H1 (cell line): ENCODE measurements at regions not wholly inside any gene's neighbourhood (a gene's known extent, or its start where the extent isn't known, plus 50 kb on each side); places are given as distances from the start of the nearest gene placed in this dataset.

ENCODE experiments used
- CTCF ChIA-PET: fragments of 300-600 bp; sonication (Branson Sonifier 250); formaldehyde crosslinking; loops from one replicate; lab custom pipeline; 2021; ENCODE audit not compliant: partially characterized antibody; lab: Charles Lee
- POLR2A ChIA-PET: fragments of 300-600 bp; sonication (Branson Sonifier 250); formaldehyde crosslinking; loops from one replicate; lab custom pipeline; 2021; ENCODE audit warnings: inconsistent platforms; ENCODE audit not compliant: partially characterized antibody; lab: Charles Lee
- DNase-seq, 2 experiments: peaks; one replicate each; pipeline versions ENCODE4 v3.0.0 to v3.0.0-alpha.2; 2010 to 2022; ENCODE audit warnings: low spot score in 2 of 2, low read depth in 1 of 2, mixed read lengths in 1 of 2
- FAIRE-seq: peaks from 2 replicates; lab custom pipeline; 2011; peaks lifted over from hg19 to GRCh38; lab: Jason Lieb, UNC
- H2AFZ ChIP-seq: 2 replicates; pipeline ENCODE4 v1.8.1; 2012; ENCODE audit warnings: low read length, inconsistent platforms
- H2AK5ac ChIP-seq: 2 replicates; pipeline ENCODE4 v1.6.1; 2013; ENCODE audit warnings: low read depth, low read length
- H2BK120ac ChIP-seq: replicated peaks from 2 replicates; pipeline ENCODE3; 2013; ENCODE audit warnings: low read depth, low read length, inconsistent platforms
- H2BK12ac ChIP-seq: 2 replicates; pipeline ENCODE4 v1.6.1; 2013; ENCODE audit warnings: low read depth, low read length
- H2BK15ac ChIP-seq: 2 replicates; pipeline ENCODE4 v1.6.1; 2013; ENCODE audit warnings: low read length
- H2BK20ac ChIP-seq: 2 replicates; pipeline ENCODE4 v1.6.1; 2013; ENCODE audit warnings: low read length
- H2BK5ac ChIP-seq: 2 replicates; pipeline ENCODE4 v1.6.1; 2013; ENCODE audit warnings: low read depth, low read length
- H3K14ac ChIP-seq: 2 replicates; pipeline ENCODE4 v1.6.1; 2013; ENCODE audit warnings: inconsistent platforms; ENCODE audit not compliant: insufficient read length
- H3K18ac ChIP-seq: 2 replicates; pipeline ENCODE4 v1.6.1; 2013; ENCODE audit warnings: low read length; ENCODE audit errors: extremely low read depth
- H3K23ac ChIP-seq: 2 replicates; pipeline ENCODE4 v1.6.1; 2013; ENCODE audit warnings: inconsistent platforms; ENCODE audit not compliant: insufficient read length
- H3K23me2 ChIP-seq: 2 replicates; pipeline ENCODE4 v1.6.1; 2013; ENCODE audit warnings: low read depth, low read length
- H3K27ac ChIP-seq: 2 replicates; pipeline ENCODE4 v1.6.1; 2011; ENCODE audit warnings: low read depth, low read length, inconsistent platforms
- H3K27me3 ChIP-seq, 4 experiments: replicated peaks in 1 of 4; 1 replicate in 1 of 4; 2 replicates in 3 of 4; pipeline versions ENCODE4 v1.6.1 to v1.8.1; 2011 to 2013; ENCODE audit warnings: low read length in 3 of 4, mild to moderate bottlenecking in 3 of 4, inconsistent platforms in 2 of 4, mixed read lengths in 2 of 4, moderate library complexity in 1 of 4; ENCODE audit not compliant: control insufficient read depth in 3 of 4, insufficient read depth in 3 of 4; ENCODE audit errors: extremely low read depth in 1 of 4
- H3K36me3 ChIP-seq, 4 experiments: 2 replicates each; pipeline versions ENCODE4 v1.6.1 to v1.8.1; 2011 to 2013; ENCODE audit warnings: mild to moderate bottlenecking in 4 of 4, low read length in 3 of 4, moderate library complexity in 2 of 4, control low read depth in 1 of 4, inconsistent platforms in 1 of 4; ENCODE audit not compliant: insufficient read depth in 4 of 4, control insufficient read depth in 2 of 4
- H3K4ac ChIP-seq: replicated peaks from 2 replicates; pipeline ENCODE3; 2013; ENCODE audit warnings: low read length, low read depth, mixed read lengths, inconsistent platforms; ENCODE audit not compliant: insufficient read length
- H3K4me1 ChIP-seq, 4 experiments: replicated peaks in 1 of 4; 1 replicate in 1 of 4; 2 replicates in 3 of 4; pipeline versions ENCODE4 v1.6.1 to v1.8.1; 2011 to 2013; ENCODE audit warnings: low read length in 3 of 4, inconsistent platforms in 2 of 4, mixed read lengths in 1 of 4; ENCODE audit not compliant: insufficient read depth in 4 of 4, control insufficient read depth in 3 of 4
- H3K4me2 ChIP-seq, 2 experiments: 2 replicates each; pipeline versions ENCODE4 v1.6.1 to v1.8.1; 2011 to 2013; ENCODE audit warnings: low read depth in 2 of 2, low read length in 2 of 2, control low read depth in 1 of 2, inconsistent platforms in 1 of 2, mild to moderate bottlenecking in 1 of 2; ENCODE audit not compliant: insufficient read depth in 1 of 2
- H3K4me3 ChIP-seq, 4 experiments: fragments of 200-600, 300-600 bp in 1 of 4; sonication (generic), shearing (Covaris generic), sonication (Bioruptor Twin) in 1 of 4; 2 replicates each; pipeline versions ENCODE4 v1.5.1 to v1.8.1; 2011 to 2016; ENCODE audit warnings: low read length in 4 of 4, low read depth in 3 of 4, control low read depth in 2 of 4, inconsistent platforms in 2 of 4, mild to moderate bottlenecking in 2 of 4, mixed read lengths in 1 of 4, moderate library complexity in 1 of 4; ENCODE audit not compliant: insufficient read depth in 2 of 4; ENCODE audit errors: extremely low read depth in 1 of 4
- H3K56ac ChIP-seq: replicated peaks from 2 replicates; pipeline ENCODE3; 2013; ENCODE audit warnings: low read depth, mild to moderate bottlenecking, mixed read lengths, low read length, inconsistent platforms; ENCODE audit not compliant: insufficient read length
- H3K79me1 ChIP-seq: 2 replicates; pipeline ENCODE4 v1.6.1; 2013; ENCODE audit warnings: low read depth, low read length, control low read depth
- H3K79me2 ChIP-seq, 2 experiments: 2 replicates each; pipeline versions ENCODE4 v1.6.1 to v1.8.1; 2012 to 2013; ENCODE audit warnings: low read length in 2 of 2, mild to moderate bottlenecking in 2 of 2, inconsistent platforms in 1 of 2; ENCODE audit not compliant: insufficient read depth in 2 of 2, control insufficient read depth in 1 of 2
- H3K9ac ChIP-seq, 4 experiments: replicated peaks in 1 of 4; 1 replicate in 1 of 4; 2 replicates in 3 of 4; pipeline versions ENCODE4 v1.6.1 to v1.8.1; 2011 to 2013; ENCODE audit warnings: low read depth in 3 of 4, low read length in 3 of 4, control low read depth in 2 of 4, mild to moderate bottlenecking in 2 of 4, moderate library complexity in 2 of 4, inconsistent platforms in 1 of 4; ENCODE audit errors: extremely low read depth in 1 of 4
- H3K9me3 ChIP-seq, 2 experiments: 2 replicates each; pipeline versions ENCODE4 v1.6.1 to v1.8.1; 2012 to 2013; ENCODE audit warnings: mild to moderate bottlenecking in 2 of 2, moderate library complexity in 2 of 2, control low read depth in 1 of 2, inconsistent platforms in 1 of 2, low read depth in 1 of 2, low read length in 1 of 2, mixed read lengths in 1 of 2; ENCODE audit not compliant: insufficient read depth in 2 of 2
- H4K20me1 ChIP-seq, 2 experiments: replicated peaks in 1 of 2; 2 replicates each; pipeline versions ENCODE3 to v1.8.1; 2011 to 2013; ENCODE audit warnings: inconsistent platforms in 2 of 2, low read length in 2 of 2, mild to moderate bottlenecking in 1 of 2; ENCODE audit not compliant: insufficient read depth in 2 of 2, control insufficient read depth in 1 of 2
- H4K5ac ChIP-seq: 2 replicates; pipeline ENCODE4 v1.6.1; 2013; ENCODE audit warnings: low read length, low read depth, mixed read lengths, inconsistent platforms; ENCODE audit not compliant: insufficient read length
- H4K8ac ChIP-seq: 2 replicates; pipeline ENCODE4 v1.8.0; 2013; ENCODE audit warnings: mild to moderate bottlenecking, moderate library complexity, low read length, inconsistent platforms; ENCODE audit not compliant: insufficient read depth; ENCODE audit errors: extremely low read depth
- H4K91ac ChIP-seq: replicated peaks from 2 replicates; pipeline ENCODE3; 2013; ENCODE audit warnings: low read length, mixed read lengths, inconsistent platforms; ENCODE audit not compliant: insufficient read length
- ATF3 ChIP-seq: IDR thresholded peaks from 2 replicates; pipeline ENCODE4 v1.6.1; 2011; ENCODE audit warnings: low read depth, mild to moderate bottlenecking, low read length; ENCODE audit not compliant: insufficient read depth
- E2F6 ChIP-seq: IDR thresholded peaks from 2 replicates; pipeline ENCODE4 v1.6.1; 2012; ENCODE audit warnings: inconsistent platforms
- EP300 ChIP-seq, 2 experiments: IDR thresholded peaks; 1 replicate in 1 of 2; 2 replicates in 1 of 2; pipeline ENCODE4 v1.6.1; 2011 to 2012; ENCODE audit warnings: low read depth in 2 of 2, low read length in 2 of 2, mild to moderate bottlenecking in 2 of 2, borderline replicate concordance in 1 of 2, inconsistent platforms in 1 of 2, moderate library complexity in 1 of 2
- JUND ChIP-seq: IDR thresholded peaks from 2 replicates; pipeline ENCODE4 v1.6.1; 2011; ENCODE audit warnings: mild to moderate bottlenecking, improper control_type of control experiment, low read length
- KDM4A ChIP-seq: IDR thresholded peaks from one replicate; pipeline ENCODE4 v1.7.1; 2012; ENCODE audit warnings: low read depth, mild to moderate bottlenecking, moderate library complexity, low read length, inconsistent platforms; ENCODE audit not compliant: severe bottlenecking
- POLR2A ChIP-seq, 2 experiments: IDR thresholded peaks; 1 replicate in 1 of 2; 2 replicates in 1 of 2; pipeline ENCODE4 v1.6.1; 2011; ENCODE audit warnings: low read depth in 2 of 2, low read length in 2 of 2, mild to moderate bottlenecking in 2 of 2; ENCODE audit errors: control extremely low read depth in 1 of 2
- RAD21 ChIP-seq, 2 experiments: IDR thresholded peaks in 1 of 2; conservative IDR thresholded peaks in 1 of 2; 2 replicates each; pipeline ENCODE4 v1.6.1; 2011; ENCODE audit warnings: low read depth in 2 of 2, low read length in 2 of 2, improper control_type of control experiment in 1 of 2, inconsistent platforms in 1 of 2, mild to moderate bottlenecking in 1 of 2, moderate library complexity in 1 of 2
- RNF2 ChIP-seq: fragments of 200-900, 300-1000 bp; sonication (generic); IDR thresholded peaks from 2 replicates; pipeline ENCODE4 v1.7.1; 2016; ENCODE audit warnings: borderline replicate concordance, low read depth, mild to moderate bottlenecking, antibody characterized with exemption, low read length; ENCODE audit not compliant: poor library complexity, severe bottlenecking; ENCODE audit errors: missing control alignments
- SP4 ChIP-seq: IDR thresholded peaks from 2 replicates; pipeline ENCODE4 v1.6.1; 2012; ENCODE audit warnings: low read length, inconsistent platforms
- USF2 ChIP-seq: IDR thresholded peaks from 2 replicates; pipeline ENCODE4 v1.6.1; 2011; ENCODE audit warnings: low read length, improper control_type of control experiment
- WGBS, 2 experiments: shearing (Covaris generic) in 1 of 2; methylation state at CpG; one replicate each; pipeline versions ENCODE4 v1.1.6 to v1.1.7; 2013 to 2015; ENCODE audit warnings: low lambda C conversion rate in 2 of 2, mixed read lengths in 2 of 2, inconsistent platforms in 1 of 2, low coverage in 1 of 2, missing lambda C conversion rate in 1 of 2; ENCODE audit not compliant: insufficient replicate concordance in 2 of 2, insufficient coverage in 1 of 2, insufficient read length in 1 of 2; ENCODE audit errors: extremely low coverage in 1 of 2, missing lambda C conversion rate in 1 of 2; 5-methylcytosine and 5-hydroxymethylcytosine counted together

- H3K9me3 ChIP-seq, result no peaks in the 10 kb centered on the region; a peak in 1 of 4 replicates
- 0 out of 2 replicates have a peak overlapping the region, but pooled peaks have one; percentile 7 for H2BK12ac ChIP-seq
- H3K23ac ChIP-seq, result no peak overlapping the region
- peak overlapping the region in 1 of 4 experiments; percentile 39; a peak in 2 of 7 replicates for H3K9ac ChIP-seq
- no peak overlapping the region for H2BK5ac ChIP-seq
- H3K23me2 ChIP-seq, result no peaks in the 10 kb centered on the region; the same call in 1 of the 2 replicates
- H3K4ac ChIP-seq, result no peak overlapping the region
- H4K8ac ChIP-seq, result no peak overlapping the region
- H3K79me2 ChIP-seq, result no peaks in the 10 kb centered on the region
- peak overlapping the region; percentile 54 to 73 for H3K4me2 ChIP-seq
- H3K4me1 ChIP-seq, result peaks cover 4 to 13% (median 9%) of the 10 kb centered on the region in 4 experiments
- no peak overlapping the region for H2BK15ac ChIP-seq
- no peak overlapping the region for H2AK5ac ChIP-seq
- H2BK120ac ChIP-seq, result no peak overlapping the region
- WGBS, 2 experiments, result 21% methylated on average over 4 of the region's 4 CpGs; no CpG with 5 or more reads in 1 of the 2 experiments
- peak overlapping the region; percentile 4; the same call in 1 of the 2 replicates for H3K27ac ChIP-seq
- no peaks in the 10 kb centered on the region for H3K79me1 ChIP-seq
- H3K36me3 ChIP-seq, result no peaks in the 10 kb centered on the region
- no peak overlapping the region for H2BK20ac ChIP-seq
- no peak overlapping the region for H4K91ac ChIP-seq
- no peak overlapping the region for H3K18ac ChIP-seq
- peak overlapping the region in 1 of 4 experiments; percentile 40; a peak in 2 of 8 replicates for H3K4me3 ChIP-seq
- FAIRE-seq (peak; percentile 83), DNase-seq (peak; percentile 15 to 57)
- H4K5ac ChIP-seq, result no peak overlapping the region
- ChIA-PET CTCF (interaction anchor here (3.0 kb wide), 1 partner anchor 11 kb away, joined by 8 read pairs; no protein-coding TSS in a partner anchor), POLR2A (interaction anchor here (0.9 to 2.7 kb wide), 6 partner anchors 8 to 84 kb away, joined by 4 to 6 read pairs (median 4); no protein-coding TSS in a partner anchor)
- no peak overlapping the region for H3K14ac ChIP-seq
- no peak overlapping the region for H3K56ac ChIP-seq
- no peak overlapping the region for H2AFZ ChIP-seq
- H4K20me1 ChIP-seq, result no peaks in the 10 kb centered on the region
- no peaks in the 10 kb centered on the region for H3K27me3 ChIP-seq
- TF ChIP-seq JUND (no peak), SP4 (no peak), POLR2A (IDR thresholded peaks at IDR 0.05; ENCODE audit: control extremely low read depth in 1 of 2, low read depth in 2 of 2, low read length in 2 of 2) (peak in 1 of 2 experiments; percentile 48; a peak in 1 of 3 replicates), KDM4A (no peak), RNF2 (no peak), E2F6 (no peak), EP300 (IDR thresholded peaks at IDR 0.05; ENCODE audit: borderline replicate concordance in 1 of 2, low read depth in 2 of 2, low read length in 2 of 2) (peak in 1 of 2 experiments; percentile 69; a peak in 1 of 3 replicates), ATF3 (no peak), USF2 (no peak), RAD21 (IDR thresholded peaks at IDR 0.05 in 1 of 2, conservative IDR thresholded peaks at IDR 0.05 in 1 of 2; ENCODE audit: low read depth in 2 of 2, low read length in 2 of 2) (no peak)
Measured at GRCh38 chr3:130839813-130840212, 54.1 kb upstream of the ATP2C1 start.
